Retinal pigment epithelial cell (primary cell): ENCODE measurements at regions not wholly inside any gene's neighbourhood (a gene's known extent, or its start where the extent isn't known, plus 50 kb on each side); places are given as distances from the start of the nearest gene placed in this dataset.
"Not testable (repeated sequence)": the region's sequence is repeated elsewhere in the genome, so short reads cannot be mapped to it uniquely, and the experiment has no call there.

Source experiments
- DNase-seq: peaks from one replicate; pipeline ENCODE4 v3.0.0-alpha.2; 2010; ENCODE audit warnings: low read depth
- H3K4me3 ChIP-seq: 2 replicates; pipeline ENCODE4 v1.5.1; 2011; ENCODE audit warnings: mild to moderate bottlenecking, low read length, control low read depth, moderate library complexity
- TF ChIP-seq, protein P1 (sequence below): conservative IDR thresholded peaks from 2 replicates; pipeline ENCODE4 v1.5.1; 2011; ENCODE audit warnings: low read depth, low read length, control low read depth, inconsistent platforms

DNA sequence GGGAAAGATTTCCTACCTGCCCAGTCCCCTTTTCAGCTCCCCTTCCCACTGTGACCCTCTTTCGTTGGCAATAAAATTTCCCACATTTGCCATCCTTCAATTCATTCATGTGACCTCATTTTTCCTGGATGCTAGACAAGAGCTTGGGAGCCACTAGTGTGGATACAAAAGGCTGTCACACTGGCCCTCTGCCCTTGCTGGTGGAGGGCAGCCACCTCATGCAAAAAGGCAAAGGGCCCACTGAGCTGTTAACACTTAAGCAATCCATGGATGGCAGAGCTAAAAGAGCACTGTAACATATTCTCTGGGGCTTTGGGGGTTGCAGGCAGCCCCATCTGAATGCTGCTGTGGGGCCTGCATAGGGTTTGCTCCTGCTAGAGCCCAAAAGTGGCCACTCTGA lies 315.1 kb downstream of the NEBL start:
- H3K4me3 ChIP-seq, result no peak overlapping the region
- TF ChIP-seq, protein P1, sequence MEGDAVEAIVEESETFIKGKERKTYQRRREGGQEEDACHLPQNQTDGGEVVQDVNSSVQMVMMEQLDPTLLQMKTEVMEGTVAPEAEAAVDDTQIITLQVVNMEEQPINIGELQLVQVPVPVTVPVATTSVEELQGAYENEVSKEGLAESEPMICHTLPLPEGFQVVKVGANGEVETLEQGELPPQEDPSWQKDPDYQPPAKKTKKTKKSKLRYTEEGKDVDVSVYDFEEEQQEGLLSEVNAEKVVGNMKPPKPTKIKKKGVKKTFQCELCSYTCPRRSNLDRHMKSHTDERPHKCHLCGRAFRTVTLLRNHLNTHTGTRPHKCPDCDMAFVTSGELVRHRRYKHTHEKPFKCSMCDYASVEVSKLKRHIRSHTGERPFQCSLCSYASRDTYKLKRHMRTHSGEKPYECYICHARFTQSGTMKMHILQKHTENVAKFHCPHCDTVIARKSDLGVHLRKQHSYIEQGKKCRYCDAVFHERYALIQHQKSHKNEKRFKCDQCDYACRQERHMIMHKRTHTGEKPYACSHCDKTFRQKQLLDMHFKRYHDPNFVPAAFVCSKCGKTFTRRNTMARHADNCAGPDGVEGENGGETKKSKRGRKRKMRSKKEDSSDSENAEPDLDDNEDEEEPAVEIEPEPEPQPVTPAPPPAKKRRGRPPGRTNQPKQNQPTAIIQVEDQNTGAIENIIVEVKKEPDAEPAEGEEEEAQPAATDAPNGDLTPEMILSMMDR, result no peak
- DNase-seq, result no peak

DNA sequence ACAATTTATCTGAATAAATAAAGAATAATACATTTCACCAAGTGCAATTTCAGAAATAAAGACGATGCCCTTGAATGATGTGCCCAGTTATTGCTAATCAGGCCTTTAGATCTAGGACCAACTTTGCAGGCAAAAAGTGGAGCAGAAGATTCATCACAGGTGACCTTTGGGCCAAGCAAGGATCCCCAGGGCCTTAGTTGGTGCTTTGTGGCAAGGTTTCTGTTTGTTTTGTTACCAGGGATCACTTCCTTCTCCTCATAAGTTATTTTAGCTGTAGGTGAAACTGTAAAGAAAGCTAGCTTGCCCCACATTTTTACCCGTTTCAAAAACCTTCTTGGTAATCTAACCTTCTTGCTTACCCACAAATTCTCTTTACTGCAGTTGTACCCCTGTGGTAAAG lies 323.2 kb downstream of the NEBL start:
- no peak for DNase-seq
- no peak overlapping the region for H3K4me3 ChIP-seq
- TF ChIP-seq, protein P1, result no peak

DNA sequence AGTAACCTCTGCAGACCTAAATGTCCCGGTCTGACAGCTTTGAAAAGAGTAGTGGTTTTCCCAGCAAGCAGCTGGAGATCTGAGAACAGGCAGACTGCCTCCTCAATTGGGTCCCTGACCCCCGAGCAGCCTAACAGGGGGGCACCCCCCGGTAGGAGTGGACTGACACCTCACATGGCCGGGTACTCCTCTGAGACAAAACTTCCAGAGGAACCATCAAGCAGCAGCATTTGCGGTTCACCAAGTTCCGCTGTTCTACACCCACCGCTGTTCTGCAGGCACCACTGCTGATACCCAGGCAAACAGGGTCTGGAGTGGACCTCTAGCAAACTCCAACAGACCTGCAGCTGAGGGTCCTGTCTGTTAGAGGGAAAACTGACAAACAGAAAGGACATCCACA lies 341.1 kb downstream of the NEBL start:
- not testable (repeated sequence) for H3K4me3 ChIP-seq, DNase-seq

DNA sequence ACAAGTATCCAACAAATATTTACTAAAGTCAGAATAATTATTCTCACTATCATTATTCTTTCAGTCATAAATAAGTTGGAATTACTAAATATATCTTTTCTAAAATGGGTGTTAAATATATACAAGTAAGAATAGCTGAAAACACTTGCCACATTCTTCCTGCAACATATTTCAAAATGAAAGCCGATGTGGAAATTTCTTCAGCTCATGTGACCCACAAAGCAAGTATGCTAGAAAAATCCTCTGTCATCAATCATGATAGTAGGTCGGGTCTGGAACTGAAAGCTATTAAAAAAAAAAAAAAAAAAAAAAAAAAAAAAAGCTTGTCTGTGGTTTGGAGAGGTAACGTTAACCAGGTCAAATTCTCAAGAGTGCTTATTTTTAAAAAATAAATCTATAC lies 344.7 kb downstream of the NEBL start:
- no peak overlapping the region for H3K4me3 ChIP-seq
- TF ChIP-seq, protein P1, result no peak
- DNase-seq, result no peak

DNA sequence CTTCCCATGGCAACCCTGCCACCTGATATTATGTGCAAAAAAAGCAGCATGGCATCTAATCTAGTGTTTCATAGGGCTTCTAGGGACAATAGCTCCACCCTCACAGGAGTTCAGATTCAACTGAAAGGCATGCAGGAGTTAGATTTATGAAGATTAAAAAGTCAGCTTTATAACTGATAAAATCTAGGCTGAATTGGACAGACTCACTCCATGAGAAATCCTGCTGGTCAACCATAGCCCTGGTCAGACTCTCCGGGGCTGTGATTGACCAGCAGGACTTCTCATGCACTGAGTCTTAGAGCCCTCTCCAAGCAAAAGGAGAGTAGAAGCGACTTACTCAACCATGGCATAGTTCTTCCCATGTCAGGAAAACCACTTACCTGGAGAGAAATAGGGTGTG lies 345.4 kb downstream of the NEBL start:
- TF ChIP-seq, protein P1, result no peak
- DNase-seq, result no peak

DNA sequence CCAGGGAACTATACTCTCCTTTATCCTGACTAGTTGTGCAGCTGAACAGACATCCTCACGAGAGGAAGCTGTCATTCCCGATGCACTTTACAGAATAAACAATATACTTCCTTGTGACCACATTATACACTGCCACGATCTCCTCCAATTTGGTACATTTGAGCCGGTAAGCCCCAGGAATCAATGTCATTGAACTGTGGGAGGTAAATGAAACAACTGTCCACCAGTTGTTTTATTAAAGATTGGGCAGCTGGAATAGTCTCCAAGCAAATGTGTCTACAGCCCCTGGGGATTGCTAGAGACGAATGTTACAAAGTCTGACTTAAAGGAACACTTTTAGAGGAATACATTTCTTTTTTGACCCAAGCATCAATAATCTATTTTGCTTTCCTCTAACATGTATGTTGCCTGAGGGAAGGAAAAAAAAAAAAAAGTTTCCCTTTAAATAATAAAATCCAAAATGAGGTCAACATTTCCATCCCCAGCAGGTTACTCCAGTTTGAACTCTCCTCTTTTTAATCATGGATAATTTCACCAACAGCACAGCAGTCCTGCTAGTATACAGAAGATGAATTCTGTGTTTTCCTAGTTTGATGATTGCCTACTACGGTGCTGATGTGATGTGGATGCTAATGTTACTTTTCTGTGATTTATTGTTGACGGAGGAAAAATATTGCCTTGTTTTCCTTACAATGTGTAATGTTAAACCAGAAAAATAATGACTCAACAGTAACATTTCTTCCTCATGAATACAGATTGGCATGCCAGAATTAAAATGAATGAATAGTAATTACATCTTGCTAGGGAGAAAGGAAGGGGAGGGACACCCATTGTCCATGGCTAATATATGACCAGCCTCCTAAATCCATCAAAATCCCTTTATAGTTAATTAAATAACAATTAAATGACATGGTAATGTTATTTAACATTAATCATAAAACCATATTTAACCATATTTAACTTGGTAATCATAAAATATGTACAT lies 360.9 kb downstream of the NEBL start:
- TF ChIP-seq, protein P1, result no peak
- no peak for DNase-seq
- H3K4me3 ChIP-seq, result no peak overlapping the region

More for the DNA sequence above, 345.4 kb downstream of the NEBL start:
- H3K4me3 ChIP-seq, result no peak overlapping the region

DNA sequence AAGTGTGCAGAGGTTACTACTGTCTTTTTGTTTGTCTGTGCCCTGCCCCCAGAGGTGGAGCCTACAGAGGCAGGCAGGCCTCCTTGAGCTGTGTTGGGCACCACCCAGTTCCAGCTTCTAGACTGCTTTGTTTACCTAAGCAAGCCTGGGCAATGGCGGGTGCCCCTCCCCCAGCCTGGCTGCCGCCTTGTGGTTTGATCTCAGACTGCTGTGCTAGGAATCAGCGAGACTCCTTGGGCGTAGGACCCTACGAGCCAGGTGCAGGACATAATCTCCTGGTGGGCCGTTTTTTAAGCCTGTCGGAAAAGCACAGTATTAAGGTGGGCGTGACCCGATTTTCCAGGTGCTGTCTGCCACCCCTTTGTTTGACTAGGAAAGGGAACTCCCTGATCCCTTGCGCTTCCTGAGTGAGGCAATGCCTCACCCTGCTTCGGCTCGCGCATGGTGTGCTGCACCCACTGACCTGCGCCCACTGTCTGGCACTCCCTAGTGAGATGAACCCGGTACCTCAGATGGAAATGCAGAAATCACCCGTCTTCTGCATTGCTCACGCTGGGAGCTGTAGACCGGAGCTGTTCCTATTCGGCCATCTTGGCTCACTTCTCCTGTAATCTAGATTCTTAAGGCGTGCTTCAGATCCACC lies 365.7 kb downstream of the NEBL start:
- not testable (repeated sequence) for DNase-seq, H3K4me3 ChIP-seq

DNA sequence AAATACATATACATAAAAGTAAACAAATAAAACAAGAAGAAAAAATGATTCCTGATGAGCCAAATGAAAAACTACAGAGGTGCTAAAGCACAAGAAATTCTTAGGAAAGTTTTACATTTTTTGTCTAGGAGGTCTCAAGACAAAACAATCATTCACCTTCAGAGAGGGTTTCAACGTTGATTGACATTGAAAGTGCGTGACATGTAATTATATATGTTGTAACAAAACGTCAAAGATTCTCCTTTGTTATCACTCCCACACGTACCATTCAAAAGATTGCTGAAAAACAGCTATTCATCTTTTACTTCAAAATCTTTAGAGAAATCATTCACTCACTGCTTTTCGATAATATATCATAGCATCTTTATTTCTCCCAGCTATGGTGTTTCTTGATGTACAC lies 375.9 kb downstream of the NEBL start:
- no peak overlapping the region for H3K4me3 ChIP-seq
- TF ChIP-seq, protein P1, result no peak
- DNase-seq, result no peak
